Loucy (cell line): ENCODE measurements at regions not wholly inside any gene's neighbourhood (a gene's known extent, or its start where the extent isn't known, plus 50 kb on each side); places are given as distances from the start of the nearest gene placed in this dataset.

Experiments used
- CTCF ChIP-seq: fragments of 200-600 bp; sonication (generic); conservative IDR thresholded peaks from 2 replicates; pipeline ENCODE4 v1.5.1; 2014; ENCODE audit warnings: mild to moderate bottlenecking, antibody characterized with exemption, low read length
- EZH2phosphoT487 ChIP-seq: fragments of 200-600 bp; IDR thresholded peaks from 2 replicates; pipeline ENCODE4 v1.6.1; 2018; ENCODE audit warnings: antibody characterized with exemption, mild to moderate bottlenecking, moderate library complexity, borderline replicate concordance

GRCh38 chr15:29324746-29325145 is 55.1 kb upstream of the NSMCE3 start:
- TF ChIP-seq CTCF = no peak
- no peak for TF ChIP-seq EZH2phosphoT487
